GM18870 (cell line): ENCODE measurements at regions not wholly inside any gene's neighbourhood (a gene's known extent, or its start where the extent isn't known, plus 50 kb on each side); places are given as distances from the start of the nearest gene placed in this dataset.
"Not testable (repeated sequence)": the region's sequence is repeated elsewhere in the genome, so short reads cannot be mapped to it uniquely, and the experiment has no call there.

Experiments
- ATAC-seq: cut with Tn5 transposase; IDR thresholded peaks from one replicate; pipeline ENCODE4 v1.9.1; 2021; ENCODE audit warnings: moderate library complexity; ENCODE audit not compliant: unreplicated experiment

GRCh38 chr5:165015126-165015525, 1509.7 kb downstream of the MAT2B start:
- ATAC-seq = no peak

GRCh38 chr5:165015547-165015946, 1510.1 kb downstream of the MAT2B start:
- no peak for ATAC-seq

GRCh38 chr5:165026971-165027370, 1521.6 kb downstream of the MAT2B start:
- ATAC-seq = no peak

GRCh38 chr5:165028356-165028755, 1522.9 kb downstream of the MAT2B start:
- no peak for ATAC-seq

- no peak for ATAC-seq
These were observed 1523.9 kb downstream of the MAT2B start for GRCh38 chr5:165029099-165029870.

- ATAC-seq = no peak
These were observed 1525.6 kb downstream of the MAT2B start for GRCh38 chr5:165030971-165031370.

GRCh38 chr5:165031371-165031770, 1526.0 kb downstream of the MAT2B start:
- ATAC-seq = no peak

GRCh38 chr5:165035520-165035919, 1530.1 kb downstream of the MAT2B start:
- ATAC-seq = no peak

- no peak for ATAC-seq
These were observed 1534.3 kb downstream of the MAT2B start for GRCh38 chr5:165039748-165040147.

- not testable (repeated sequence) for ATAC-seq
These were observed 1540.5 kb downstream of the MAT2B start for GRCh38 chr5:165045941-165046340.

GRCh38 chr5:165055476-165055875, 1550.1 kb downstream of the MAT2B start:
- ATAC-seq = no peak

- ATAC-seq = no peak
These were observed 1551.7 kb downstream of the MAT2B start for GRCh38 chr5:165057145-165057544.

- no peak for ATAC-seq
These were observed 1561.4 kb downstream of the MAT2B start for GRCh38 chr5:165066751-165067385.

GRCh38 chr5:165076686-165077085, 1571.3 kb downstream of the MAT2B start:
- ATAC-seq = no peak

- no peak for ATAC-seq
These were observed 1574.0 kb downstream of the MAT2B start for GRCh38 chr5:165079389-165079788.

GRCh38 chr5:165083394-165083793, 1578.0 kb downstream of the MAT2B start:
- no peak for ATAC-seq

GRCh38 chr5:165086465-165086864, 1581.0 kb downstream of the MAT2B start:
- no peak for ATAC-seq

GRCh38 chr5:165094782-165095181, 1589.4 kb downstream of the MAT2B start:
- ATAC-seq = no peak

GRCh38 chr5:165101709-165102108, 1596.3 kb downstream of the MAT2B start:
- ATAC-seq = no peak

- ATAC-seq = no peak
These were observed 1599.2 kb downstream of the MAT2B start for GRCh38 chr5:165104611-165105010.

GRCh38 chr5:165108809-165109208, 1603.4 kb downstream of the MAT2B start:
- ATAC-seq = no peak

- ATAC-seq = no peak
These were observed 1613.8 kb downstream of the MAT2B start for GRCh38 chr5:165119175-165119574.

- no peak for ATAC-seq
These were observed 1621.2 kb downstream of the MAT2B start for GRCh38 chr5:165126598-165126997.
